HEK293 (cell line): ENCODE measurements at regions not wholly inside any gene's neighbourhood (a gene's known extent, or its start where the extent isn't known, plus 50 kb on each side); places are given as distances from the start of the nearest gene placed in this dataset.

ENCODE experiments used
- CTCF ChIA-PET: fragments of 350-600 bp; formaldehyde crosslinking; extraction: SDS; loops from one replicate; lab custom pipeline; 2021; ENCODE audit warnings: antibody characterized with exemption; lab: Yijun Ruan, JAX
- POLR2A ChIA-PET: fragments of 300-600 bp; formaldehyde crosslinking; extraction: SDS; loops from one replicate; lab custom pipeline; 2020; ENCODE audit warnings: antibody characterized with exemption, inconsistent platforms; lab: Yijun Ruan, JAX
- H3K27ac ChIP-seq: fragments of 200-500 bp; sonication (Bioruptor generic); 2 replicates; pipeline ENCODE4 v1.5.1; 2014; ENCODE audit warnings: low read depth, low read length, control low read depth, inconsistent platforms; ENCODE audit errors: extremely low read depth
- H3K36me3 ChIP-seq, 2 experiments: fragments of 200-500 bp in 1 of 2; sonication (Bioruptor generic) in 1 of 2; 1 replicate in 1 of 2; 2 replicates in 1 of 2; pipeline ENCODE4 v1.5.1; 2014 to 2017; ENCODE audit warnings: inconsistent platforms in 2 of 2, low read length in 2 of 2; ENCODE audit not compliant: control insufficient read depth in 2 of 2, insufficient read depth in 1 of 2
- H3K4me1 ChIP-seq: fragments of 200-500 bp; sonication (Bioruptor generic); 2 replicates; pipeline ENCODE4 v1.5.1; 2014; ENCODE audit warnings: mild to moderate bottlenecking, low read length, inconsistent platforms; ENCODE audit not compliant: control insufficient read depth, insufficient read depth
- H3K4me3 ChIP-seq: 2 replicates; pipeline ENCODE4 v1.5.1; 2011; ENCODE audit warnings: low read depth, mild to moderate bottlenecking, control low read depth, low read length, moderate library complexity
- H3K9me3 ChIP-seq: fragments of 200-500 bp; sonication (Bioruptor generic); 2 replicates; pipeline ENCODE4 v1.5.1; 2014; ENCODE audit warnings: low read depth, low read length, inconsistent platforms; ENCODE audit not compliant: control insufficient read depth, insufficient read depth
- CTCF ChIP-seq: fragments of 450-650 bp; formaldehyde crosslinking; IDR thresholded peaks from 2 replicates; pipeline ENCODE4 v1.5.1; 2016; ENCODE audit warnings: missing biosample characterization, missing genetic modification characterization
- FEZF1 ChIP-seq: fragments of 450-650 bp; formaldehyde crosslinking; IDR thresholded peaks from 2 replicates; pipeline ENCODE4 v1.5.1; 2016; ENCODE audit warnings: missing biosample characterization, missing genetic modification characterization
- HOXC10 ChIP-seq: sonication (generic); formaldehyde crosslinking; IDR thresholded peaks from 2 replicates; pipeline ENCODE4 v1.8.1; 2023; ENCODE audit warnings: mild to moderate bottlenecking, missing genetic modification reagents
- MEIS1 ChIP-seq: sonication (generic); formaldehyde crosslinking; IDR thresholded peaks from 2 replicates; pipeline ENCODE4 v1.8.1; 2022; ENCODE audit warnings: missing genetic modification reagents, mild to moderate bottlenecking, borderline replicate concordance
- OSR2 ChIP-seq: fragments of 450-650 bp; formaldehyde crosslinking; IDR thresholded peaks from 2 replicates; pipeline ENCODE4 v1.5.1; 2016; ENCODE audit warnings: missing biosample characterization, missing genetic modification characterization
- SP3 ChIP-seq: fragments of 450-650 bp; formaldehyde crosslinking; IDR thresholded peaks from 2 replicates; pipeline ENCODE4 v1.5.1; 2016; ENCODE audit warnings: missing biosample characterization, missing genetic modification characterization
- ZBTB48 ChIP-seq: fragments of 450-650 bp; formaldehyde crosslinking; IDR thresholded peaks from 2 replicates; pipeline ENCODE4 v1.5.1; 2016; ENCODE audit warnings: missing biosample characterization, missing genetic modification characterization
- ZBTB7A ChIP-seq: fragments of 450-650 bp; formaldehyde crosslinking; IDR thresholded peaks from 2 replicates; pipeline ENCODE4 v1.5.1; 2016; ENCODE audit warnings: low read depth, missing biosample characterization, missing genetic modification characterization
- ZEB2 ChIP-seq: fragments of 450-650 bp; formaldehyde crosslinking; IDR thresholded peaks from 2 replicates; pipeline ENCODE4 v1.5.1; 2016; ENCODE audit warnings: missing biosample characterization, missing genetic modification characterization
- ZFP41 ChIP-seq: fragments of 450-650 bp; formaldehyde crosslinking; IDR thresholded peaks from 2 replicates; pipeline ENCODE4 v1.5.1; 2016; ENCODE audit warnings: missing biosample characterization, missing genetic modification characterization, borderline replicate concordance
- ZNF10 ChIP-seq: fragments of 450-650 bp; formaldehyde crosslinking; IDR thresholded peaks from 2 replicates; pipeline ENCODE4 v1.5.1; 2017; ENCODE audit warnings: missing biosample characterization, missing genetic modification characterization
- ZNF155 ChIP-seq: fragments of 450-650 bp; formaldehyde crosslinking; IDR thresholded peaks from 2 replicates; pipeline ENCODE4 v1.5.1; 2016; ENCODE audit warnings: missing biosample characterization, missing genetic modification characterization
- ZNF169 ChIP-seq: fragments of 450-650 bp; formaldehyde crosslinking; IDR thresholded peaks from 2 replicates; pipeline ENCODE4 v1.5.1; 2016; ENCODE audit warnings: missing biosample characterization, missing genetic modification characterization
- ZNF2 ChIP-seq: fragments of 450-650 bp; formaldehyde crosslinking; IDR thresholded peaks from 2 replicates; pipeline ENCODE4 v1.5.1; 2016; ENCODE audit warnings: missing biosample characterization, missing genetic modification characterization
- ZNF239 ChIP-seq: fragments of 450-650 bp; formaldehyde crosslinking; IDR thresholded peaks from 2 replicates; pipeline ENCODE4 v1.5.1; 2016; ENCODE audit warnings: missing biosample characterization, missing genetic modification characterization
- ZNF266 ChIP-seq: fragments of 450-650 bp; formaldehyde crosslinking; IDR thresholded peaks from 2 replicates; pipeline ENCODE4 v1.5.1; 2016; ENCODE audit warnings: missing biosample characterization, missing genetic modification characterization, low read depth
- ZNF274 ChIP-seq, 2 experiments: fragments of 200-500 bp in 1 of 2; fragments of 450-650 bp in 1 of 2; sonication (Bioruptor generic) in 1 of 2; formaldehyde crosslinking in 1 of 2; IDR thresholded peaks; 2 replicates each; pipeline versions ENCODE4 v1.5.1 to v1.6.1; 2014 to 2016; ENCODE audit warnings: borderline replicate concordance in 1 of 2, inconsistent platforms in 1 of 2, low read length in 1 of 2, missing biosample characterization in 1 of 2, missing genetic modification characterization in 1 of 2
- ZNF311 ChIP-seq: fragments of 450-650 bp; formaldehyde crosslinking; IDR thresholded peaks from 2 replicates; pipeline ENCODE4 v1.5.1; 2017; ENCODE audit warnings: missing biosample characterization, missing genetic modification characterization, borderline replicate concordance
- ZNF341 ChIP-seq: fragments of 450-650 bp; formaldehyde crosslinking; IDR thresholded peaks from 2 replicates; pipeline ENCODE4; 2016; ENCODE audit warnings: low read depth, missing biosample characterization, missing genetic modification characterization
- ZNF426 ChIP-seq: fragments of 450-650 bp; formaldehyde crosslinking; IDR thresholded peaks from 2 replicates; pipeline ENCODE4 v1.5.1; 2017; ENCODE audit warnings: missing biosample characterization, missing genetic modification characterization, mild to moderate bottlenecking, inconsistent platforms, moderate library complexity
- ZNF473 ChIP-seq: fragments of 450-650 bp; formaldehyde crosslinking; IDR thresholded peaks from 2 replicates; pipeline ENCODE4 v1.5.1; 2017; ENCODE audit warnings: missing biosample characterization, missing genetic modification characterization
- ZNF555 ChIP-seq: fragments of 450-650 bp; formaldehyde crosslinking; conservative IDR thresholded peaks from 2 replicates; pipeline ENCODE4 v1.5.1; 2017; ENCODE audit warnings: missing biosample characterization, mild to moderate bottlenecking, missing genetic modification characterization, inconsistent platforms
- ZNF639 ChIP-seq: fragments of 450-650 bp; formaldehyde crosslinking; IDR thresholded peaks from 2 replicates; pipeline ENCODE4 v1.5.1; 2016; ENCODE audit warnings: missing biosample characterization, missing genetic modification characterization
- ZNF660 ChIP-seq: fragments of 450-650 bp; IDR thresholded peaks from 2 replicates; pipeline ENCODE4 v1.5.1; 2018; ENCODE audit warnings: missing biosample characterization, mild to moderate bottlenecking, missing genetic modification characterization
- ZNF677 ChIP-seq: fragments of 450-650 bp; IDR thresholded peaks from 2 replicates; pipeline ENCODE4 v1.5.0; 2018; ENCODE audit warnings: missing biosample characterization, mild to moderate bottlenecking, missing genetic modification characterization, moderate library complexity
- ZNF701 ChIP-seq: fragments of 450-650 bp; formaldehyde crosslinking; IDR thresholded peaks from 2 replicates; pipeline ENCODE4 v1.5.1; 2016; ENCODE audit warnings: missing biosample characterization, missing genetic modification characterization
- ZNF704 ChIP-seq: fragments of 450-650 bp; formaldehyde crosslinking; IDR thresholded peaks from 2 replicates; pipeline ENCODE4 v1.5.1; 2016; ENCODE audit warnings: missing biosample characterization, missing genetic modification characterization
- ZNF830 ChIP-seq: fragments of 450-650 bp; IDR thresholded peaks from 2 replicates; pipeline ENCODE4 v1.5.0; 2018; ENCODE audit warnings: missing biosample characterization, missing genetic modification characterization, low read depth, mild to moderate bottlenecking, moderate library complexity
- ZNF843 ChIP-seq: fragments of 450-650 bp; formaldehyde crosslinking; IDR thresholded peaks from 2 replicates; pipeline ENCODE4 v1.5.1; 2016; ENCODE audit warnings: missing biosample characterization, missing genetic modification characterization
- ZSCAN23 ChIP-seq: fragments of 450-650 bp; formaldehyde crosslinking; IDR thresholded peaks from 2 replicates; pipeline ENCODE4 v1.5.1; 2016; ENCODE audit warnings: missing biosample characterization, missing genetic modification characterization
- ZSCAN30 ChIP-seq: fragments of 450-650 bp; IDR thresholded peaks from 2 replicates; pipeline ENCODE4 v1.5.1; 2018; ENCODE audit warnings: missing biosample characterization, mild to moderate bottlenecking, missing genetic modification characterization, moderate library complexity
- ZXDB ChIP-seq: fragments of 450-650 bp; formaldehyde crosslinking; IDR thresholded peaks from 2 replicates; pipeline ENCODE4 v1.5.1; 2016; ENCODE audit warnings: missing biosample characterization, missing genetic modification characterization

DNA sequence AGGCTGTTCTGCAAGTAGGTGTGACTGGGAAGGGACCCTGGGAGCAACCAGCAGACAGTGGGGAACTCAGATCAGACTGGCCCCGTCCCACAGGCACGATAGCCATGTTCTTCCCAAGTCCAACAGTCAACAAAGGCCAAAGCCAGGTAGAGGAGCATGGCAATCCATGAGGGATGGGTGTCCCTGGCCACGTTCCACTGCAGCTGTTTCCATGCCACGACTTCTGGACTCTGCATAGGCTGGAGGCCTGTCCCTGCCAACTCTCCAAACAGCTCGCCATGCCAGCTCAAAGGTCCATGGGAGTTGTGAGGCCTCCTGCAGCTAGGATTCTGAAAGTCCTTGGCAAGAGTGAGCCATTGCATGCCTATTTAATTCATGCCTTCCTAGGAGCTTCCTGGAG, 459.8 kb downstream of the CDH8 start:
- no peak for TF ChIP-seq ZNF639 (tag by site-specific recombination)
- TF ChIP-seq ZBTB7A, result no peak
- no peak for TF ChIP-seq MEIS1
- no peak for TF ChIP-seq ZNF677 (tag by site-specific recombination)
- no peak for TF ChIP-seq ZNF311 (tag by site-specific recombination)
- TF ChIP-seq HOXC10 (CRISPR knock-in tag), result no peak
- TF ChIP-seq ZSCAN30, result no peak
- no peak for TF ChIP-seq ZEB2 (tag by site-specific recombination)
- TF ChIP-seq ZXDB (tag by site-specific recombination), result no peak
- no peak for TF ChIP-seq SP3 (tag by site-specific recombination)
- TF ChIP-seq ZNF843, result no peak
- TF ChIP-seq ZNF155 (tag by site-specific recombination), result no peak
- no peak for TF ChIP-seq ZNF555 (tag by site-specific recombination)
- no peak for TF ChIP-seq CTCF (tag by site-specific recombination)
- no peak for TF ChIP-seq ZNF704 (tag by site-specific recombination)
- TF ChIP-seq ZNF169 (tag by site-specific recombination), result no peak
- TF ChIP-seq, all 188 proteins: peak for 0
- H3K9me3 ChIP-seq, result no peaks in the 10 kb centered on the region
- no peaks in the 10 kb centered on the region for H3K4me1 ChIP-seq
- no peaks in the 10 kb centered on the region for H3K36me3 ChIP-seq
- no peak overlapping the region for H3K4me3 ChIP-seq
- H3K27ac ChIP-seq, result no peak overlapping the region
- ChIA-PET CTCF (interaction anchor here (0.7 kb wide), 1 partner anchor 105 kb away, joined by 3 read pairs; no protein-coding TSS in a partner anchor), POLR2A (no interaction called here)

GRCh38 chr16:61575617-61576016, 460.6 kb downstream of the CDH8 start:
- Histone ChIP-seq H3K4me1 (no peaks in the 10 kb centered on the region), H3K27ac (no peak overlapping the region), H3K36me3 (no peaks in the 10 kb centered on the region), H3K9me3 (no peaks in the 10 kb centered on the region), H3K4me3 (no peak overlapping the region)
- CTCF ChIA-PET, result interaction anchor here (0.8 kb wide), 1 partner anchor 588 kb away, joined by 3 read pairs; no protein-coding TSS in a partner anchor
- no peak for TF ChIP-seq ZNF266 (tag by site-specific recombination)
- no peak for TF ChIP-seq ZFP41 (tag by site-specific recombination)
- TF ChIP-seq ZNF426 (tag by site-specific recombination), result no peak
- no peak for TF ChIP-seq ZNF830 (tag by site-specific recombination)
- POLR2A ChIA-PET, result no interaction called here

DNA sequence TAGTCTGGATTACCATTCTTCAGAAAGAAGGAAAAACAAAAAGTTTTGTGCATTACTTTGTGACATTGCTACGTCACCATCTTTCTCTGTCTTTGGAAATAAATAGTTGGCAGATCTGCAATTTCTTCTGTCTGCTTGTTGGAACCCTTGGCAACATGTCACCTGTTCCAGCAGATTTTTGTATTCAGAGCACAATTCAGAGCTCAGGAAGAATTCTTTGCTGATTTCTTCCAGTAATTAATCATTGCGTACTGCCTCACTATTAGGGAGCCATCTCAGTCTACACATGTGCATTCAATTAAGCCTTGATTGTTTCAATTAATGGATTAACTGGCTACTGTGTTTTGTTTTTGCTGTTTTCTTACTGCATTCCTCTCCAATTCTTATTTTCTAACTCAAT, 467.2 kb downstream of the CDH8 start:
- Histone ChIP-seq H3K4me1 (no peaks in the 10 kb centered on the region), H3K27ac (no peak overlapping the region), H3K36me3 (no peaks in the 10 kb centered on the region), H3K9me3 (no peaks in the 10 kb centered on the region), H3K4me3 (no peak overlapping the region)
- POLR2A ChIA-PET, result no interaction called here
- CTCF ChIA-PET, result no interaction called here
- TF ChIP-seq ZNF239, result no peak
- no peak for TF ChIP-seq ZNF10 (tag by site-specific recombination)
- TF ChIP-seq ZNF660 (tag by site-specific recombination), result no peak
- TF ChIP-seq ZNF473 (tag by site-specific recombination), result no peak
- no peak for TF ChIP-seq OSR2 (tag by site-specific recombination)
- TF ChIP-seq ZNF341 (tag by site-specific recombination), result no peak
- no peak for TF ChIP-seq SP3 (tag by site-specific recombination)
- no peak for TF ChIP-seq ZSCAN23 (tag by site-specific recombination)
- TF ChIP-seq FEZF1 (tag by site-specific recombination), result no peak
- TF ChIP-seq ZNF701 (tag by site-specific recombination), result no peak
- TF ChIP-seq ZNF2 (tag by site-specific recombination), result no peak
- TF ChIP-seq ZBTB48 (tag by site-specific recombination), result no peak
- TF ChIP-seq ZNF274 (IDR thresholded peaks at IDR 0.05; ENCODE audit: low read length), result no peak
- TF ChIP-seq ZNF274 (tag by site-specific recombination; IDR thresholded peaks at IDR 0.05; ENCODE audit: borderline replicate concordance), result no peak
